Kidney (tissue), 13 donors: ENCODE measurements at regions not wholly inside any gene's neighbourhood (a gene's known extent, or its start where the extent isn't known, plus 50 kb on each side); places are given as distances from the start of the nearest gene placed in this dataset.

Source experiments
- DNase-seq, 5 donors: peaks; one replicate each; pipeline ENCODE4 v3.0.0-alpha.2; 2013 to 2020
- FAIRE-seq: peaks from 2 replicates; lab custom pipeline; 2012; peaks lifted over from hg19 to GRCh38; lab: Jason Lieb, UNC
- H3K27ac ChIP-seq, 2 donors: one replicate each; pipeline ENCODE4 v1.7.0; 2013; ENCODE audit warnings: low read depth in 2 of 2, low read length in 2 of 2, inconsistent platforms in 1 of 2
- H3K27me3 ChIP-seq: one replicate; pipeline ENCODE4 v1.7.1; 2013; ENCODE audit warnings: low read length, inconsistent platforms; ENCODE audit not compliant: control insufficient read depth, insufficient read depth
- H3K36me3 ChIP-seq, 3 donors: one replicate each; pipeline versions ENCODE4 v1.7.0 to v1.7.1; 2013; ENCODE audit warnings: low read length in 3 of 3, control low read depth in 1 of 3, inconsistent platforms in 1 of 3; ENCODE audit not compliant: insufficient read depth in 3 of 3, control insufficient read depth in 2 of 3
- H3K4me1 ChIP-seq, 3 donors: one replicate each; pipeline versions ENCODE4 v1.7.0 to v1.7.1; 2013; ENCODE audit warnings: low read length in 3 of 3, inconsistent platforms in 1 of 3, low read depth in 1 of 3; ENCODE audit not compliant: control insufficient read depth in 2 of 3, insufficient read depth in 2 of 3
- H3K4me3 ChIP-seq, 3 donors: one replicate each; pipeline versions ENCODE4 v1.7.0 to v1.8.1; 2013; ENCODE audit warnings: low read length in 3 of 3, control low read depth in 1 of 3, inconsistent platforms in 1 of 3
- H3K9ac ChIP-seq, 3 donors: one replicate each; pipeline versions ENCODE4 v1.7.0 to v1.7.1; 2013; ENCODE audit warnings: low read length in 3 of 3, control low read depth in 1 of 3, inconsistent platforms in 1 of 3
- H3K9me3 ChIP-seq, 3 donors: one replicate each; pipeline versions ENCODE4 v1.7.0 to v1.7.1; 2013; ENCODE audit warnings: low read length in 3 of 3, control low read depth in 1 of 3, inconsistent platforms in 1 of 3; ENCODE audit not compliant: control insufficient read depth in 2 of 3, insufficient read depth in 1 of 3
- intact Hi-C: fragments of 100-400 bp; cut with DNase I; formaldehyde crosslinking; loops from one replicate; pipeline ENCODE4 v1.11.1; 2022
- TF ChIP-seq, protein P1 (sequence below): IDR thresholded peaks from 3 replicates; pipeline ENCODE4 v1.5.1; 2012; ENCODE audit warnings: mild to moderate bottlenecking, moderate library complexity, borderline replicate concordance; ENCODE audit not compliant: insufficient read depth; ENCODE audit errors: extremely low read depth
- donor health status: control.
- donor health status: control.
- donor health status: control.
- donor health status: control.
- donor health status: control.
- donor health status: DM: yes; HTN: yes; CAD: no.
- donor health status: Normal renal cell carcinoma (clear cell type).

- FAIRE-seq: no peak
- DNase-seq: peak in 2 of 5 donors; percentile 5 to 29
Observed at GRCh38 chr20:63129376-63129965, 86.5 kb downstream of the YTHDF1 start.

DNA sequence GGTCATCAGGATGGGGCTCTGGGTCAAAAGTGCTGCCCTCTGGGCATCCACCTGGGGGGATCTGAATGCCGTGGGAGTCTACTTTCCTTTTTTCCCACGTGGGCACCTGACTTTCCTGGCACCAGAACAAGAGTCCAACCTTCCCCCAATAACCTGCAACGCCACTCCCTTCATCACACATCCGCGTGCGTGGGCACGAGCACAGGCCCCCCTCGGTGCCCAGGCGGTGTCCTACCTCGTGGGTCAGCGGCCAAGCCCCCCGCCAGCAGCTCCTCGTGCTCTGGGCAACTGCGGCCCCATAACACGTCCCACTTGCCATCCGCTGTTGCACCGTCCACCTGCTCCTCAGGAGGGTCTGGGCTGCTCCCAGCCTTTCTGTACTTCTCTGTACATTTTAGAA, 87.0 kb downstream of the YTHDF1 start:
- no peak for FAIRE-seq

More at GRCh38 chr20:63129376-63129965, 86.5 kb downstream of the YTHDF1 start:
- no peaks in the 10 kb centered on the region for H3K36me3 ChIP-seq
- H3K27me3 ChIP-seq: no peaks in the 10 kb centered on the region
- no peaks in the 10 kb centered on the region for H3K4me1 ChIP-seq
- TF ChIP-seq, protein P1, sequence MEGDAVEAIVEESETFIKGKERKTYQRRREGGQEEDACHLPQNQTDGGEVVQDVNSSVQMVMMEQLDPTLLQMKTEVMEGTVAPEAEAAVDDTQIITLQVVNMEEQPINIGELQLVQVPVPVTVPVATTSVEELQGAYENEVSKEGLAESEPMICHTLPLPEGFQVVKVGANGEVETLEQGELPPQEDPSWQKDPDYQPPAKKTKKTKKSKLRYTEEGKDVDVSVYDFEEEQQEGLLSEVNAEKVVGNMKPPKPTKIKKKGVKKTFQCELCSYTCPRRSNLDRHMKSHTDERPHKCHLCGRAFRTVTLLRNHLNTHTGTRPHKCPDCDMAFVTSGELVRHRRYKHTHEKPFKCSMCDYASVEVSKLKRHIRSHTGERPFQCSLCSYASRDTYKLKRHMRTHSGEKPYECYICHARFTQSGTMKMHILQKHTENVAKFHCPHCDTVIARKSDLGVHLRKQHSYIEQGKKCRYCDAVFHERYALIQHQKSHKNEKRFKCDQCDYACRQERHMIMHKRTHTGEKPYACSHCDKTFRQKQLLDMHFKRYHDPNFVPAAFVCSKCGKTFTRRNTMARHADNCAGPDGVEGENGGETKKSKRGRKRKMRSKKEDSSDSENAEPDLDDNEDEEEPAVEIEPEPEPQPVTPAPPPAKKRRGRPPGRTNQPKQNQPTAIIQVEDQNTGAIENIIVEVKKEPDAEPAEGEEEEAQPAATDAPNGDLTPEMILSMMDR: no peak
- intact Hi-C loops: no loop called here
- H3K9me3 ChIP-seq: no peaks in the 10 kb centered on the region
- no peak overlapping the region for H3K27ac ChIP-seq
- H3K9ac ChIP-seq: no peak overlapping the region
- no peak overlapping the region for H3K4me3 ChIP-seq

DNA sequence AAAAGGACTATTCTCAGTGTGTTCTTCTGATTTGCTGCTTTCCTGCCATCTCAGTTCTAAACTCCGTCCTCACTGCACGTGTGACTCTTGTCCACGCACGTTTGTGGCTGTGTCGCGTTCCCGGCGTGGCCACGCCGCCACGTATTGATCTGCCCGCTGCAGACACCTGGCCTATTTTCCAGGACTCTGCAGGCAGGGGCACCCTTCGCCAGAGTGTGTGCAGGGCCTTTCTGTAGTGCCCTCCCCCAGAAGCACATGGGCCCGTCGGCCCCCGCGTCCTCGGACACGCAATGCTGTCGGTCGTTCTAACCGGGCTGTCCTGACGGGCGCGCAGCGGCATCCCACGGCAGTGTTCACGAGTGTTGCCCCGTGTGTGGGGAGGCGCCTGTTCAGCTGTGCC, 87.6 kb downstream of the YTHDF1 start:
- intact Hi-C loops: no loop called here
- peak in 2 of 5 donors; percentile 11 to 53 for DNase-seq

More for the DNA sequence above, 87.0 kb downstream of the YTHDF1 start:
- TF ChIP-seq, protein P1: no peak
- H3K27me3 ChIP-seq: no peaks in the 10 kb centered on the region
- no peaks in the 10 kb centered on the region for H3K9me3 ChIP-seq
- H3K27ac ChIP-seq: no peak overlapping the region
- no peaks in the 10 kb centered on the region for H3K36me3 ChIP-seq
- peak in 2 of 5 donors; percentile 22 to 51 for DNase-seq
- no peak overlapping the region for H3K9ac ChIP-seq
- H3K4me1 ChIP-seq: no peaks in the 10 kb centered on the region
- intact Hi-C loops: no loop called here
- no peak overlapping the region for H3K4me3 ChIP-seq

More for the DNA sequence above, 87.6 kb downstream of the YTHDF1 start:
- Histone ChIP-seq H3K27ac (no peak overlapping the region), H3K4me3 (no peak overlapping the region), H3K9ac (no peak overlapping the region), H3K27me3 (no peaks in the 10 kb centered on the region), H3K36me3 (no peaks in the 10 kb centered on the region), H3K9me3 (no peaks in the 10 kb centered on the region), H3K4me1 (no peaks in the 10 kb centered on the region)
- TF ChIP-seq, protein P1: no peak
- FAIRE-seq: no peak
